K562 (cell line): ENCODE measurements at regions not wholly inside any gene's neighbourhood (a gene's known extent, or its start where the extent isn't known, plus 50 kb on each side); places are given as distances from the start of the nearest gene placed in this dataset.

Experiments
- ATAC-seq: fragments of 200-7000 bp; cut with Tn5 transposase; 3 replicates; pipeline ENCODE4 v1.9.1; 2020; ENCODE audit warnings: moderate library complexity
- BruUV-seq: library from RNA; stranded (reverse); fragments of 400-500 nt; replicated peaks from 2 replicates; lab custom pipeline; 2021; lab: Mats Ljungman, UMichigan
- CTCF ChIA-PET: fragments of 300-600 bp; formaldehyde crosslinking; extraction: SDS; loops from one replicate; lab custom pipeline; 2021; ENCODE audit warnings: low intra/inter-chr PET ratio; lab: Yijun Ruan, JAX
- POLR2A ChIA-PET: fragments of 300-600, 350-650 bp; sonication (Branson Sonifier 250); formaldehyde crosslinking; extraction: SDS; loops from one replicate; lab custom pipeline; 2021; ENCODE audit warnings: antibody characterized with exemption, inconsistent platforms; lab: Yijun Ruan, JAX
- DNase-seq, 4 experiments: peaks; one replicate each; pipeline versions ENCODE4 v3.0.0 to v3.0.0-alpha.2; 2011 to 2018; ENCODE audit warnings: low spot score in 3 of 4, mixed read lengths in 3 of 4; ENCODE audit errors: extremely low read depth in 1 of 4
- FAIRE-seq: peaks from 2 replicates; lab custom pipeline; 2011; peaks lifted over from hg19 to GRCh38; lab: Jason Lieb, UNC
- H2AFZ ChIP-seq: 2 replicates; pipeline ENCODE4 v1.6.0; 2011; ENCODE audit warnings: low read depth, low read length, control low read depth, inconsistent platforms
- H3K27ac ChIP-seq: fragments of 200-600 bp; 3 replicates; pipeline ENCODE4 v1.8.0; 2011; ENCODE audit warnings: low read depth, mild to moderate bottlenecking, control low read depth, inconsistent platforms, low read length, moderate library complexity, mixed read lengths; ENCODE audit errors: extremely low read depth
- H3K27me3 ChIP-seq, 2 experiments: fragments of 300-600 bp in 1 of 2; 2 replicates in 1 of 2; 3 replicates in 1 of 2; pipeline versions ENCODE4 v1.6.0 to v1.8.0; 2011; ENCODE audit warnings: inconsistent platforms in 2 of 2, low read length in 2 of 2, mild to moderate bottlenecking in 1 of 2, mixed read lengths in 1 of 2, moderate library complexity in 1 of 2; ENCODE audit not compliant: control insufficient read depth in 2 of 2, insufficient read depth in 2 of 2
- H3K36me3 ChIP-seq: fragments of 300-600 bp; 3 replicates; pipeline ENCODE4 v1.8.0; 2011; ENCODE audit warnings: mild to moderate bottlenecking, low read length, inconsistent platforms; ENCODE audit not compliant: control insufficient read depth, insufficient read depth
- H3K4me1 ChIP-seq, 2 experiments: fragments of 200-600 bp in 1 of 2; replicated peaks in 1 of 2; 2 replicates in 1 of 2; 3 replicates in 1 of 2; pipeline versions ENCODE4 v1.5.1 to v1.8.0; 2011; ENCODE audit warnings: inconsistent platforms in 2 of 2, low read length in 2 of 2, mild to moderate bottlenecking in 1 of 2, mixed read lengths in 1 of 2, moderate library complexity in 1 of 2; ENCODE audit not compliant: control insufficient read depth in 2 of 2, insufficient read depth in 2 of 2
- H3K4me2 ChIP-seq: 2 replicates; pipeline ENCODE4 v1.6.1; 2011; ENCODE audit warnings: low read length, control low read depth, inconsistent platforms, mixed read lengths; ENCODE audit not compliant: insufficient read depth
- H3K4me3 ChIP-seq: fragments of 200-600 bp; sonication (generic), shearing (Covaris generic); 2 replicates; pipeline ENCODE4 v1.5.1; 2016; ENCODE audit warnings: control low read depth, inconsistent platforms
- H3K79me2 ChIP-seq: fragments of 200-600 bp; 3 replicates; pipeline ENCODE4 v1.8.0; 2011; ENCODE audit warnings: low read length, inconsistent platforms; ENCODE audit not compliant: control insufficient read depth, insufficient read depth
- H3K9ac ChIP-seq, 2 experiments: 2 replicates each; pipeline versions ENCODE4 v1.6.0 to v1.6.1; 2011; ENCODE audit warnings: low read depth in 2 of 2, low read length in 2 of 2, control low read depth in 1 of 2, inconsistent platforms in 1 of 2, mild to moderate bottlenecking in 1 of 2, mixed read lengths in 1 of 2; ENCODE audit not compliant: insufficient read depth in 1 of 2
- H3K9me1 ChIP-seq: one replicate; pipeline ENCODE4 v1.6.0; 2011; ENCODE audit warnings: inconsistent platforms, mild to moderate bottlenecking, low read length, moderate library complexity; ENCODE audit not compliant: control insufficient read depth, insufficient read depth
- H3K9me3 ChIP-seq: replicated peaks from 2 replicates; pipeline ENCODE4 v1.5.1; 2011; ENCODE audit warnings: low read depth, low read length, inconsistent platforms; ENCODE audit not compliant: control insufficient read depth, insufficient read depth
- H4K20me1 ChIP-seq: replicated peaks from 2 replicates; pipeline ENCODE4 v1.6.1; 2011; ENCODE audit warnings: low read length, inconsistent platforms, mixed read lengths; ENCODE audit not compliant: control insufficient read depth, insufficient read depth
- C11orf30 ChIP-seq: fragments of 450-650 bp; IDR thresholded peaks from 2 replicates; pipeline ENCODE4 v1.6.1; 2016; ENCODE audit warnings: low read depth, mild to moderate bottlenecking
- ELK1 ChIP-seq: sonication (generic); formaldehyde crosslinking; IDR thresholded peaks from 2 replicates; pipeline ENCODE4 v1.8.1; 2022; ENCODE audit warnings: missing genetic modification reagents
- FOXO4 ChIP-seq: fragments of 450-650 bp; formaldehyde crosslinking; IDR thresholded peaks from 2 replicates; pipeline ENCODE4 v1.4.0; 2020; ENCODE audit warnings: mild to moderate bottlenecking, moderate library complexity
- GTF2B ChIP-seq: IDR thresholded peaks from 2 replicates; pipeline ENCODE4 v1.6.1; 2011; ENCODE audit not compliant: insufficient read length; ENCODE audit errors: extremely low read depth
- MYNN ChIP-seq, 2 experiments: sonication (generic); formaldehyde crosslinking in 1 of 2; IDR thresholded peaks; 2 replicates each; pipeline versions ENCODE4 v1.5.0 to v1.6.1; 2016 to 2020; ENCODE audit warnings: antibody characterized with exemption in 1 of 2, missing genetic modification reagents in 1 of 2
- NFIX ChIP-seq: fragments of 250-450 bp; sonication (Bioruptor Pico); IDR thresholded peaks from 2 replicates; pipeline ENCODE4 v1.4.0; 2020; ENCODE audit warnings: low read depth, mild to moderate bottlenecking, moderate library complexity
- PBX2 ChIP-seq, 2 experiments: IDR thresholded peaks in 1 of 2; conservative IDR thresholded peaks in 1 of 2; 2 replicates each; pipeline ENCODE4 v1.6.1; 2016; ENCODE audit warnings: low read depth in 2 of 2, mild to moderate bottlenecking in 1 of 2, missing compliant biosample characterization in 1 of 2, missing genetic modification characterization in 1 of 2, moderate library complexity in 1 of 2
- STAT5A ChIP-seq: IDR thresholded peaks from 2 replicates; pipeline ENCODE4 v1.6.1; 2012; ENCODE audit warnings: low read length, inconsistent platforms, borderline replicate concordance
- TEAD1 ChIP-seq, 2 experiments: fragments of 450-650 bp in 1 of 2; sonication (generic) in 1 of 2; formaldehyde crosslinking; IDR thresholded peaks; 2 replicates each; pipeline versions ENCODE4 v1.4.0 to v1.8.0; 2020 to 2022; ENCODE audit warnings: mild to moderate bottlenecking in 2 of 2, missing genetic modification reagents in 1 of 2
- U2AF1 ChIP-seq: fragments of 200-400 bp; formaldehyde crosslinking; optimal IDR thresholded peaks from 2 replicates; pipeline ENCODE3; 2017; ENCODE audit warnings: mild to moderate bottlenecking, low read depth, low read length, moderate library complexity
- ZBTB17 ChIP-seq: fragments of 450-650 bp; formaldehyde crosslinking; IDR thresholded peaks from 2 replicates; pipeline ENCODE4 v1.4.0; 2020; ENCODE audit warnings: mild to moderate bottlenecking
- ZNF165 ChIP-seq: fragments of 250-450 bp; sonication (Bioruptor Pico); IDR thresholded peaks from 2 replicates; pipeline ENCODE4 v1.4.0; 2020; ENCODE audit warnings: borderline replicate concordance
- ZNF395 ChIP-seq: fragments of 200-800 bp; sonication (Bioruptor generic); IDR thresholded peaks from 2 replicates; pipeline ENCODE4 v1.6.1; 2017; ENCODE audit warnings: missing genetic modification characterization, missing compliant biosample characterization
- WGBS: fragments of 100-300 bp; shearing (Covaris generic); methylation state at CpG from one replicate; pipeline ENCODE4 v1.1.6; 2016; ENCODE audit warnings: low coverage, mixed read lengths; ENCODE audit not compliant: insufficient coverage; ENCODE audit errors: missing lambda C conversion rate; 5-methylcytosine and 5-hydroxymethylcytosine counted together
- in situ Hi-C: fragments of 300-500 bp; cut with MboI; formaldehyde crosslinking; loops from 4 replicates; pipeline ENCODE4 v1.15.0; 2018; ENCODE audit warnings: inconsistent platforms, mixed read lengths
- intact Hi-C: fragments of 100-400 bp; cut with micrococcal nuclease; formaldehyde crosslinking; loops from 2 replicates; pipeline ENCODE4 v1.14.2; 2022

GRCh38 chr12:113683574-113683973 lies 211.9 kb upstream of the LHX5 start:
- H3K9me1 ChIP-seq = no peaks in the 10 kb centered on the region
- FAIRE-seq (no peak), DNase-seq (no peak), ATAC-seq (no peak)
- H3K9ac ChIP-seq = no peak overlapping the region; a peak in 1 of 4 replicates
- H3K27me3 ChIP-seq = peaks cover 4 to 20% of the 10 kb centered on the region in 2 experiments; a peak in 4 of 5 replicates
- no peak overlapping the region for H3K27ac ChIP-seq
- no TSS peak for BruUV-seq
- no peak overlapping the region for H3K4me3 ChIP-seq
- H3K36me3 ChIP-seq = no peaks in the 10 kb centered on the region
- H3K4me1 ChIP-seq = peaks cover 14 to 18% of the 10 kb centered on the region in 2 experiments
- no peaks in the 10 kb centered on the region; the same call in 1 of the 2 replicates for H4K20me1 ChIP-seq
- no peak overlapping the region for H2AFZ ChIP-seq
- TF ChIP-seq MYNN (IDR thresholded peaks at IDR 0.05) (no peak), MYNN (CRISPR knock-in tag; IDR thresholded peaks at IDR 0.05) (no peak), FOXO4 (CRISPR knock-in tag) (no peak), C11orf30 (no peak), NFIX (CRISPR knock-in tag) (no peak), U2AF1 (no peak), ELK1 (CRISPR knock-in tag) (no peak), PBX2 (CRISPR knock-in tag; IDR thresholded peaks at IDR 0.05; ENCODE audit: low read depth) (no peak), PBX2 (tag; conservative IDR thresholded peaks at IDR 0.05; ENCODE audit: low read depth) (no peak), ZNF395 (CRISPR knock-in tag) (no peak), GTF2B (no peak), ZBTB17 (no peak), TEAD1 (CRISPR knock-in tag; IDR thresholded peaks at IDR 0.05) (no peak), STAT5A (no peak), ZNF165 (CRISPR knock-in tag) (no peak)
- POLR2A ChIA-PET = interaction anchor here (0.6 to 2.3 kb wide), 5 partner anchors 10 to 181 kb away, joined by 3 to 12 read pairs (median 4); no protein-coding TSS in a partner anchor
- no peaks in the 10 kb centered on the region for H3K79me2 ChIP-seq
- CTCF ChIA-PET = no interaction called here
- no peaks in the 10 kb centered on the region for H3K9me3 ChIP-seq
- no peak overlapping the region for H3K4me2 ChIP-seq
- WGBS = 12% methylated on average over 7 of the region's 7 CpGs
- in situ Hi-C loops = no loop called here
- intact Hi-C loops = no loop called here
